Uterus (tissue), 3 donors: ENCODE measurements at regions not wholly inside any gene's neighbourhood (a gene's known extent, or its start where the extent isn't known, plus 50 kb on each side); places are given as distances from the start of the nearest gene placed in this dataset.

Experiments
- DNase-seq, 2 donors: peaks; one replicate each; pipeline ENCODE4 v3.0.0-alpha.2; 2019 to 2020
- H3K27ac ChIP-seq, 2 donors: fragments of 200-600 bp; sonication (generic); 1 replicate in 1 of 2; 2 replicates in 1 of 2; pipeline ENCODE4 v1.5.1; 2016 to 2018
- H3K27me3 ChIP-seq, 2 donors: fragments of 200-600 bp; sonication (generic); one replicate each; pipeline ENCODE4 v1.5.1; 2018 to 2019; ENCODE audit warnings: control low read depth in 1 of 2
- H3K36me3 ChIP-seq, 2 donors: fragments of 200-600 bp; sonication (generic); one replicate each; pipeline ENCODE4 v1.5.1; 2019; ENCODE audit warnings: control low read depth in 1 of 2
- H3K4me1 ChIP-seq, 2 donors: fragments of 200-600 bp; sonication (generic); one replicate each; pipeline ENCODE4 v1.5.1; 2018 to 2019; ENCODE audit warnings: control low read depth in 1 of 2
- H3K4me3 ChIP-seq, 2 donors: fragments of 200-600 bp; sonication (generic); 1 replicate in 1 of 2; 2 replicates in 1 of 2; pipeline ENCODE4 v1.5.1; 2018 to 2019; ENCODE audit warnings: mild to moderate bottlenecking in 1 of 2
- H3K9me3 ChIP-seq, 2 donors: fragments of 200-600 bp; sonication (generic); one replicate each; pipeline ENCODE4 v1.5.1; 2019; ENCODE audit warnings: control low read depth in 1 of 2
- POLR2A ChIP-seq, 2 donors: fragments of 450-650 bp; IDR thresholded peaks; one replicate each; pipeline ENCODE4 v1.6.1; 2016; ENCODE audit warnings: antibody characterized with exemption in 2 of 2, mild to moderate bottlenecking in 1 of 2, moderate library complexity in 1 of 2
- intact Hi-C: fragments of 100-400 bp; cut with DNase I; formaldehyde crosslinking; loops from one replicate; pipeline ENCODE4 v1.15.1; 2023; ENCODE audit warnings: low total_unique reads
- TF ChIP-seq, protein P1 (sequence below), 4 experiments: fragments of 200-600 bp in 2 of 4; fragments of 450-650 bp in 2 of 4; sonication (generic) in 2 of 4; IDR thresholded peaks; one replicate each; pipeline ENCODE4 v1.5.1; 2016 to 2019; ENCODE audit warnings: antibody characterized with exemption in 4 of 4, mild to moderate bottlenecking in 2 of 4, moderate library complexity in 1 of 4
- donor health status: DM: yes; HTN: yes; CAD: no.

DNA sequence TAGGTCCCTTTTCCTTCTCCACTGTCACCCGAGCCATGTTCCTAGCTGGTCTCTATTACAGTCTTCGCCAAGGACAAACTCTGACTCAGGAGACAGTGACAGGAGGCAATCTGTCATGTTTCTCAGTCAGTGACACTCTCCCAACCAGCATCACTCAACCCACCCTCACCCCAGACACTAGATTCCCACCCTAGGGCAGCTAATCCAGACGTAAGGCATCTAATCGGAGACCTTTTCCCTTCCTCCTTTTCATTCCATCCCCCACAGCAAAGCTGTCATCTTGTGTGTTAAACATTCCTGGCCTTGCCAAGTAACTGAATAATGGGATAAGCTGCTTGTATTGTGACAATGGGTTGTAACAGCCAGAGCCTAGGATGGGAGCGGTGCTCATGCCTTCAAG lies 95.2 kb downstream of the SNX18 start:
- Histone ChIP-seq H3K4me1 (peaks cover 0 to 10% of the 10 kb centered on the region in 2 donors), H3K27ac (no peak overlapping the region), H3K9me3 (no peaks in the 10 kb centered on the region), H3K4me3 (no peak overlapping the region), H3K36me3 (no peaks in the 10 kb centered on the region), H3K27me3 (no peaks in the 10 kb centered on the region)
- no peak for TF ChIP-seq POLR2A (IDR thresholded peaks at IDR 0.05)
- TF ChIP-seq, protein P1, sequence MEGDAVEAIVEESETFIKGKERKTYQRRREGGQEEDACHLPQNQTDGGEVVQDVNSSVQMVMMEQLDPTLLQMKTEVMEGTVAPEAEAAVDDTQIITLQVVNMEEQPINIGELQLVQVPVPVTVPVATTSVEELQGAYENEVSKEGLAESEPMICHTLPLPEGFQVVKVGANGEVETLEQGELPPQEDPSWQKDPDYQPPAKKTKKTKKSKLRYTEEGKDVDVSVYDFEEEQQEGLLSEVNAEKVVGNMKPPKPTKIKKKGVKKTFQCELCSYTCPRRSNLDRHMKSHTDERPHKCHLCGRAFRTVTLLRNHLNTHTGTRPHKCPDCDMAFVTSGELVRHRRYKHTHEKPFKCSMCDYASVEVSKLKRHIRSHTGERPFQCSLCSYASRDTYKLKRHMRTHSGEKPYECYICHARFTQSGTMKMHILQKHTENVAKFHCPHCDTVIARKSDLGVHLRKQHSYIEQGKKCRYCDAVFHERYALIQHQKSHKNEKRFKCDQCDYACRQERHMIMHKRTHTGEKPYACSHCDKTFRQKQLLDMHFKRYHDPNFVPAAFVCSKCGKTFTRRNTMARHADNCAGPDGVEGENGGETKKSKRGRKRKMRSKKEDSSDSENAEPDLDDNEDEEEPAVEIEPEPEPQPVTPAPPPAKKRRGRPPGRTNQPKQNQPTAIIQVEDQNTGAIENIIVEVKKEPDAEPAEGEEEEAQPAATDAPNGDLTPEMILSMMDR (IDR thresholded peaks at IDR 0.05) = no peak
- intact Hi-C loops = no loop called here
- DNase-seq = no peak

DNA sequence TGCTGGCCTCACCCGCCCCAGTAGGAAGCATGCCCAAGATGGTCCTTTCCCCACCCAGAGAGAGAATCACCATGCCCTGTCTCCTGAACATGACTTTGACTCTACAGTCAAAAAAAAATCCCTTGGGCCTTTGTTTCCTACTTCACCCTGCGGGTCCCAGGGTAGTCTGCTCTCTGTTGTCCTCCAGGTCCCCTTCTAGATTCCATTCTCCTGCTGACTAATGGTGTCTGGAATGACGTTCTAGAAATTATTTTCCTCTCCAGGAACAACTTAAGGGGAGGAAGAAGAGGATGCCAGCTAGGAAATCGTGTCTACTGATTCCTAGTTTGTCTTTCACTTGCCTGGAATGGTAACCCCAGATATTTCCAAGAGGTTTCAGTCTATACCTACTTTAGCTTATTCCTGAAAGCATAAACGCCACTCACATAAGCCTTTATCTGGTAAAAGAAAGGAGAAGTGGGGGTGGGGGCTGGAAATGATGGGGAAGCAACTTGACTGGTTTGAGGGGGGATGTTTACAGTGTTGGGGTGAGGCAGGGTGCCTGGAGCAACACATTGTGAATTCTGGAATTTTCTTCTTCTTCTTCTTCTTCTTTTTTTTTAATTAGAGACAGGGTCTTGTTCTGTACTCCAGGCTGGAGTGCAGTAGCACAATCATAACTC lies 93.9 kb downstream of the SNX18 start:
- no peak for DNase-seq
- Histone ChIP-seq H3K4me3 (no peak overlapping the region), H3K9me3 (no peaks in the 10 kb centered on the region), H3K36me3 (no peaks in the 10 kb centered on the region), H3K27ac (no peak overlapping the region), H3K4me1 (peaks cover 0 to 6% of the 10 kb centered on the region in 2 donors), H3K27me3 (no peaks in the 10 kb centered on the region)
- intact Hi-C loops = no loop called here
- TF ChIP-seq, protein P1 (IDR thresholded peaks at IDR 0.05) = no peak
- no peak for TF ChIP-seq POLR2A (IDR thresholded peaks at IDR 0.05)

DNA sequence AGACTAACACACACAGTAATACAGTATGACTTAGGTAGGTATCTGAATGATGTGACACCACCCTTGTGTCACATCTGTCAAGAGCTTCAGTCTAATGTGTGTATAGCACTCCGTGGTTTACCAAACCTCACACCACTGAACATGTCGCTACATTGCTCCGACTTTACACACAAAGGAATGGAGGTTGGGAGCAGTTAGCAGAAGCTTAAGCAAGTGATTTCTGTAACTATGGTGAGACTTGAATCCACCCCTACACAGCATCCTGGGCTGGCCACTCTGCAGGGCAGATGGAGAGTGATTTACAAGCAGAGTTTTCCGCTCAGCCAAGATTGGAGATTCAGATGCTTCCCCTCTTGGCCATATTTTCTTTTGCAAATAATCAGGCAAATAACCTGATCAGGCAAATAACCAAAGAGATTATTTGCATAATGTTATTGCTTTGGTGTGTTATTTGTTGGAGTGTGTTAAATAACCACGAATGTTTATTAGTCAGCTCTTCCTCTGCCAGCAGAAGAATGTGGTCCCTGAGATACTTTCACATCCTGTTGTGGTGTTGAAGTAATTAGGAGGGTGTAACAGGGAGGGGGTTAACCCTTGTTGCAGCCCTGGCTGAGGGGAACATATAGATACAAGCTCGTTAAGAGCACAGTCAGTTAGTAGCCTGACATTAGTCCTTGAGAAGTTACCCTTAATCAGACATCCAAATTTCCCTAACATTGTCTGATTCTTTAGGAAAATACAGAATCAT lies 92.8 kb downstream of the SNX18 start:
- Histone ChIP-seq H3K27me3 (no peaks in the 10 kb centered on the region), H3K4me3 (no peak overlapping the region), H3K9me3 (no peaks in the 10 kb centered on the region), H3K36me3 (no peaks in the 10 kb centered on the region), H3K27ac (no peak overlapping the region), H3K4me1 (peaks cover 0 to 1% of the 10 kb centered on the region in 2 donors)
- intact Hi-C loops = no loop called here
- DNase-seq = no peak
- TF ChIP-seq POLR2A (IDR thresholded peaks at IDR 0.05) = no peak
- TF ChIP-seq, protein P1 (IDR thresholded peaks at IDR 0.05) = no peak

DNA sequence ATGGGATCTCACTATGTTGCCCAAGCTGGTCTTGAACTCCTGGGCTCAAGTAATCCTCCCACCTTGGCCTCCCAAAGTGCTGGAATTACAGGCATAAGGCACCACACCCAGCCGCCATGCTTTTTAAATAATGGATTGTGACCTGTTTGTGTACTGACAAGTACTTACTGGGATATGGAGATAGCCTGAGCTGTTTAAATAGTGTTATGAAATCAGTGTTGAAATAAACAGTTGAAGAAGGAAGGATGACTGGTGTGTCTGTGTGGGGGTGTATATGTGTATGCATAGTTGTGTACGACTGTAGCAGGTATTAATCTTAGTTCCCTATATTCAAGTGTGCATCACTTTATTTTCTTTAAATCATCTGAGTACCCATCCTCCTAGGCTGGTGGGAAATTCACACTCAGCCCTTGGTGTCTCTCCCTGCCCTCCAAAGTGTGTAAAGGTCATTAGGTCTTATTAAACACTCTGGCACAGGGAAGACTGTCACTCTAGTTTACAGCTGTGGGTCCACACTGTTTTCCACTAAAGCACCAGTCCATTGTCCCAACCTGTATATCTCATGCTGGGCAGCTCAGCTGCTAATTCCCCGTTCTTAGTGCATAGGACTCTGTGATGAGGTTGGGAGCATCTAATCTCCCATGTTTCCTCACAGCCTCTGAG lies 91.0 kb downstream of the SNX18 start:
- no peaks in the 10 kb centered on the region for H3K36me3 ChIP-seq
- DNase-seq = no peak
- intact Hi-C loops = no loop called here

More for the DNA sequence above, 91.0 kb downstream of the SNX18 start:
- no peaks in the 10 kb centered on the region for H3K9me3 ChIP-seq
- no peak overlapping the region for H3K4me3 ChIP-seq
- H3K4me1 ChIP-seq = no peaks in the 10 kb centered on the region
- H3K27me3 ChIP-seq = no peaks in the 10 kb centered on the region
- no peak for TF ChIP-seq POLR2A (IDR thresholded peaks at IDR 0.05)
- TF ChIP-seq, protein P1 (IDR thresholded peaks at IDR 0.05) = no peak
- H3K27ac ChIP-seq = no peak overlapping the region
